ENCODE measurements at regions not wholly inside any gene's neighbourhood (a gene's known extent, or its start where the extent isn't known, plus 50 kb on each side); places are given as distances from the start of the nearest gene placed in this dataset.

DNA sequence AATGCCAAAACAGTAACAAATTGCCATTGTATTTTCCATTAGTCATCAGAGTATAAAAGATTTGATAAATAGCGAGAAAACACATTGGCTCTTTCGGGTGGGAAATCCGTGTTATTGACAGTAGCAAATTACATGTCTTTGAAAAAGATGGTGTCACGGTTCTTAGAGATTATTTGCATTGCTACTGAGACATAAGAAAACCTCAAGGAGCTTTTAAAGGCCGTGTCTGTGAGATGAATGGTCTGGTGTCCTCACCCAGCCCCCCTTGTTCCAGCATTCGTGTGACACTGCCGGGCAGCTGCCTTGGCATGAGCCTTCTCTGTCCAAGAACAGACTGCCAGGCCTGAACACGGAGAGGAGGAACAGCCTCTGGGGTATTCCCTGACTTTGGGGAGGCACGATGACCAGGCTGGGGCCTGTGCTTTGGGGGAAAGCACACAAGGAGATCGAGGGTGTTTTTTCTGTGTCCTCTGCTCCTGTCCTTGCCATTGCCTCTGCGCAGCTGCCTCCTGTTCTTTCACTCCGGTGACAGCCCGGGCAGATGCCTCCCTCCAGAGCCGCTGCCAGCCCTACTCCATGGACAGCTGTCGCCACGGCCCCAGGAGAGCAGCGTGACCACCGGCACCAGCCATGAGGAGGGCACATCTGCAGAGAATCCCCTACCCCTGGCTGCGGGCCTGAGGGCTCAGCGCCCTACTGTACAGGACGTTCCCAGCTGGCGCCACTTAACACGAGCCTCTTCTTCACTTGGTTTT lies 167.7 kb upstream of the CDYL start:
- TF ChIP-seq FOXP2 (optimal IDR thresholded peaks at IDR 0.05; ENCODE audit: control extremely low read depth, extremely low read length, insufficient read depth) = no peak
- no peak for TF ChIP-seq EZH2 (IDR thresholded peaks at IDR 0.05)
- TF ChIP-seq POLR2AphosphoS5 (IDR thresholded peaks at IDR 0.05; ENCODE audit: borderline replicate concordance, low read depth, low read length) = no peak

Measured in SK-N-MC (cell line).